ENCODE measurements at regions not wholly inside any gene's neighbourhood (a gene's known extent, or its start where the extent isn't known, plus 50 kb on each side); places are given as distances from the start of the nearest gene placed in this dataset.
"Not testable (repeated sequence)": the region's sequence is repeated elsewhere in the genome, so short reads cannot be mapped to it uniquely, and the experiment has no call there.

DNA sequence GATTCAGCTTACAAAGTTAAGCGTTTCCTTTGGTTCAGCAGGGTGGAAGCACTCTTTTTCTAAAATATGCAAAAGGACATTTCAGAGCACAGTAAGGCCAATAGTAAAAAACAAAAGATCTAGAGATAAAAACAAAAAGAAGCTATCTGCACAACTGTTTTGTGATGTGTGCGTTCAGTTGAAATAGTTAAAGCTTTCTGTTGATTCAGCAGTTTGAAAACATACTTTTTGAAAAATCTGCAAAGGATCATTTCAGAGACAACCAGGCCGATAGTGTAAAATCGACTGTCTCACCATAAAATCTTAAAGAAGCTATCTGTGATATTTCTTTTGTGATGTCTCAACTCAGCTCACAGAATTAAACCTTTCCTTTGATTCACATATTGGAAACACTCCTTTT is 300.0 kb upstream of the ALG10B start:
- ChIA-PET POLR2A (no interaction called here), CTCF (no interaction called here)

GRCh38 chr12:38025916-38026315 is 290.7 kb upstream of the ALG10B start:
- ChIA-PET CTCF (no interaction called here), POLR2A (no interaction called here)

- ChIA-PET CTCF (no interaction called here), POLR2A (no interaction called here)
Observed at GRCh38 chr12:38053113-38053512, 263.5 kb upstream of the ALG10B start.

GRCh38 chr12:38053655-38054464 is 262.7 kb upstream of the ALG10B start:
- CTCF ChIA-PET, result no interaction called here

DNA sequence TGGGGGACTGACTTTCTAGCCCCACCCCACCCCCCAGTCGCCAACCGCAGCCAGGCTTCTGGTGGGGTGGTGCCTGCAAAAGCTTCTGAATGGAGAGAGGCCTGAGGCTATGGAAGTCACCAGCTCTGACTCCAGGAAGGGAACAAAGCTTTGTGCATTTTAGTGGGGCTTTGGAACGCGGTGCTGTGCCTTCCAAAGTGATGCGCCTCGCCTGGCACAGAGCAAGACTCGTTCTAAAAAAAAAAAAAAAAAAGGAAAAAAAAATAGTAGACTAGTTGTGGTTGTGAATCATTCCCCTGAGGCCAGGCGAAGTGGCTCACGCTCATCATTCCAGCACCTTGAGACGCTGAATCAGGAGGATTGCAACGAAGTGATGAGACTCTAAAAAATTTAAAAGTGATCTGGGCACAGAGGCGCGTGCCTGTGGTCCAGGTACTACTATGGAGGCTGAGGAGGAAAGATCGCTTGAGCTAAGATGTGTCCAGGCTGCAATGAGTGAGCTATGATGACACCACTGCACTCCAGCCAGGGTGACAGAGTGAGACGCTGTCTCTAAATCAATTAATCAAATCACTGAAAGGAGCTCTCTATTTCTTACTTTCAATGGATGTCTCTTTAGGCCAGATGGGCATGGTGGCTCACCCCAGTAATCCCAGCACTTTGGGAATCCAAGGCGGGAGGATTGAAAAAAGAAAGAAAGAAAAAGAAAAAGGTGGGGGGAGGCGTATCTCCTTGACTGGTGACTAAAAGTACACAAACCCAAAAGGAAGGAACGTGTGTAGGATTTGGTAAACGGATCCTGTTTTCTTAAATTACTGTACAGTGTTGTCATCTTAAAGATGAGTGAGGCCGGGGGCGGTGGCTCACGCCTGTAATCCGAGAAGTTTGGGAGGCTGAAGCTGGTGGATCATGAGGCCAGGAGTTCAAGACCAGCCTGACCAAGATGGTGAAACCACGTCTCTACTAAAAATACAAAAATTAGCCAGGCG is 259.6 kb upstream of the ALG10B start:
- ChIA-PET POLR2A (no interaction called here), CTCF (no interaction called here)

More at GRCh38 chr12:38053655-38054464, 262.7 kb upstream of the ALG10B start:
- POLR2A ChIA-PET, result no interaction called here

GRCh38 chr12:38099686-38100085 is 216.9 kb upstream of the ALG10B start:
- CTCF ChIA-PET, result no interaction called here
- POLR2A ChIA-PET, result no interaction called here

DNA sequence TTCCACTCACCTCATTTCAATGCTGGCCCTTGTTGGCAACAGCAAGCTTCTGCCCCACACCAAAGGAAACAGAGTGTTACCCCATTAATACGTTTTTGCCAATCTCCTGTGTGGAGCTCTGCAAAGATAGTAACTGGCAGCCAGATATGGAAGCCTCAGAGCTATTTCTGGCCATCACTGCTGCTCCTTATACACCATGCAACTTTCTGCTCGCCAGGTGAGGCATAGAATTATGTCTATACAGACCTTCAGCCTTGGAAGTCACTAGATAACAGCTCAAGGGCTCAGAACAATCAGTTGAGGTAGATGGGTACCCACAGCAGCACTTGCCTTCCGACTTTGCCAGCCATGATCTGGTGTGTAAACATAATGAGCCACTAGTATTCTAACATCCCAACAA is 214.8 kb upstream of the ALG10B start:
- CTCF ChIA-PET, result no interaction called here
- POLR2A ChIA-PET, result no interaction called here

DNA sequence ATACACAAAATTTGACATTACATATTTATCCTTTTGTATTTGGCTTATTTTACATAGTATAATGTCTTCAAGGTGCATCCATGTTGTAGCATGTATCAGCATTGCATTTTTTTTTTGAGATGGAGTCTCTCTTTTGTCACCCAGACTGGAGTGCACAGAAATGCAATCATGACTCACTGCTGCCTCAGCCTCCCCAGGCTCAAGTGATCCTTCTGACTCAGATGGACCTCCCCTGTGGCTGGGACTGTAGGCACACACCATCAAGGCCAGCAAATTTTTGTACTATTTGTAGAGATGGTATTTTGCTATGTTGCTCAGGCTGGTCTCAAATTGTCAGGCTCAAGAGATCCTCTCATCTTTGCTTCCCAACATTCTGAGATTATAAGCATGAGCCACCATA is 214.4 kb upstream of the ALG10B start:
- POLR2A ChIA-PET, result no interaction called here
- CTCF ChIA-PET, result no interaction called here

GRCh38 chr12:38110026-38110699 is 206.4 kb upstream of the ALG10B start:
- POLR2A ChIA-PET, result no interaction called here
- CTCF ChIA-PET, result no interaction called here

DNA sequence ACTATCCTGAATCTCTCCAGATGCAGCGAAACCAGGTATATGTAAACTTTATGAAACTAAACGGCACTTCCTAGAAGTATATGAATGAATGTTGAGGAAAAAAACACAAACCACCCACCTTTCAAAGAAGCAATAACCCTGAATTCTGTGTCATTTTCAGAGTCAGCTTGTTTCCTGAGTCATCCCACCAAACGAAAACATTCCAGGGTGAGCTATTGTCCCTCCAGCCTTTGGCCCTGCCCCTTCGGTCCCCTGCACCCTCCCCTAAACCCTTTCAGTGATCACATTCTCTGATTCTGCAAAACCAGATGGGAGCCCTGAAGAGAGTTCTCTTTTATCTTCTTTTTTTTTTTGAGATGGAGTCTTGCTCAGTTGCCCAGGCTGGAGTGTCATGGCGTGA is 202.6 kb upstream of the ALG10B start:
- ChIA-PET POLR2A (no interaction called here), CTCF (no interaction called here)

DNA sequence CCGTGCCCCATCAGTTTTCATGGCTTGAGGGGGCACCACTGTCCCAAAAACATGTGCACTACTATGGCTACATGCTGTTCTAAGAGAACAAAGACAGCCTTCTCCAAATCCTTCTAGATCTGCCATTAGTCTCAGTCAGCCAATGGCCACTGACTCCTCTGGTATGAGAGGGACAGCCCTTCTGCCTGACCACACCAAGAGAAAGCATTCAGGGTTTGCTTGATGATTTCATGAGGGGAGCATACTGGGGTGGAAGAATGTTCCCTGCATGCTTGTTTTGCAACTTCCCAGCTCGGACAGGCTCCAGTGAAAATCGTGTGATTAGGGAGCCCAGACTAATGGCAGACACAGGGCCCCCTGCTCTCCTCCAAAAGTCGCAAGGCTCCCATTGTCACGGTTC is 199.6 kb upstream of the ALG10B start:
- POLR2A ChIA-PET, result no interaction called here

GRCh38 chr12:38118632-38119031 is 197.9 kb upstream of the ALG10B start:
- CTCF ChIA-PET, result no interaction called here
- POLR2A ChIA-PET, result no interaction called here

More for the DNA sequence above, 199.6 kb upstream of the ALG10B start:
- CTCF ChIA-PET, result no interaction called here

- ChIA-PET CTCF (no interaction called here), POLR2A (no interaction called here)
Observed at GRCh38 chr12:38120438-38120837, 196.1 kb upstream of the ALG10B start.

DNA sequence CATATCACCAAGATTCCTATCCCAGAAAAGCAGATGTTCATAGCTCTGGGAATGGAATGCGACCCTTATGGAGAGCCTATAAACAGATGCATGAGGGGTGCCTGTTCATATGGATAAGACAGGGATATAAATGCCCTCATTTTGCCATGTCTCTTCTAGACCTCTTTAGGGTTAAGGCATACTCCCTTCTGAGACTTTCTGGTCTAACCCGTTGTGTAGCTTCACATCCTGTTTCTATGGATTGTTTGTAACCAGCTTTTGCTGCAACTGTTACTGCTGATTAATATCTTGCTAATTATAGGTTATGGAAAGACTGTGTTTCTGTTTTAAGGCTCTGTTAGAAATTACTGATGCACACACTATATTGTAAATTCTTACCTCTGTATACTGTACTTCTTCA is 193.5 kb upstream of the ALG10B start:
- CTCF ChIA-PET, result not testable (repeated sequence)

GRCh38 chr12:38123566-38124246 is 192.9 kb upstream of the ALG10B start:
- ChIA-PET CTCF (no interaction called here), POLR2A (no interaction called here)

More for the DNA sequence above, 193.5 kb upstream of the ALG10B start:
- POLR2A ChIA-PET, result not testable (repeated sequence)

DNA sequence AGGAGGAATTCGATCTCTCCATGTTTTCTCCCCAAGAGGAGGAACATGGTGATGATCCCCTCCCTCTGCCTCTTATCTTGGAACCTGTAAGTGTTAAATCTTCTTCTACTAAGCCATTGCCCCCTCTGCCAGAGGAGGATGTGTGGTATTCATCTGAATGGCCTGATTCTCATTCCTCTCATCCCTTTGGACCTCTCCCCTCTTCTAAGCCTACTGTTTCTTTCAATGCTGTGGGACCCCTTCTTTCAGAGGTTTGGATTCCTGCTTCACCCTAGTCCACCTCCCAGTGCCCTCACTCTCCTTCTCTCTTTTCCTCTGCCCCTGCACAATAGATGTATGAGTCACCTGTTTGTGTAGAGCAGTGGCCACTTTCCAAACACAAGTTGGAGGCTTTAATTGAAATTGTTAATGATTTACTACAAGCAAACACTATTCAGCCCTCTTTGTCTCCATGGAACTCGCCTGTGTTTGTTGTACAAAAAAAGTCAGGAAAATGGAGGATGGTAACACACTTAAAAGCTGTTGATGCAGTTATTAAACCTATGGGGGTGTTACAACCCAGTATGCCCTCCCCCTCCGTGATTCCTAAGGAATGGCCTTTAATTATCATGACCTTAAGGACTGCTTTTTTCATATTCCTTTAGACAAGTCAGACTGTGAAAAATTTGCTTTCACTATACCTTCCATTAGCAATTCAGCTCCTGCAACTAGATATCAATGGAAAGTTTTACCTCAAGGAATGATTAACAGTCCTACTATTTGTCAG is 192.1 kb upstream of the ALG10B start:
- ChIA-PET CTCF (no interaction called here), POLR2A (no interaction called here)

DNA sequence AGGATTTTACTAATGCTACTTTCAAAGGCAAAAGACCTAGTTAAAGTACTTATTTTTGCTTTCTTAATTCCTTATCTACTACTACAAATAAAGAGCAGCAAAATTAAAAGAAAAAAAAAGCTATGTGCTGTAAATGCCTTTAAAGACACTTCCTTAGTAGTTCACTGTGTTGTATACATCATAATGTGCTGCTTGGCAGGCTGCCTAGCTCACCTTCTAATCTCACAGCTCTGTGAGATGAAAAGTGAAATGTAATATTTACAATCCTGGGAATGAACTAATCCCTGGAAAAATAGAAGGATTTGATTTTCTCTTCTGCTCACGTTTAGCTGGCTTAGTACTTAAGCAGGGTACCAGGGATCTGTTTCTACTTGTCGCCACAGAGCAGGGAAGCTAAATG is 184.4 kb upstream of the ALG10B start:
- ChIA-PET POLR2A (no interaction called here), CTCF (no interaction called here)

DNA sequence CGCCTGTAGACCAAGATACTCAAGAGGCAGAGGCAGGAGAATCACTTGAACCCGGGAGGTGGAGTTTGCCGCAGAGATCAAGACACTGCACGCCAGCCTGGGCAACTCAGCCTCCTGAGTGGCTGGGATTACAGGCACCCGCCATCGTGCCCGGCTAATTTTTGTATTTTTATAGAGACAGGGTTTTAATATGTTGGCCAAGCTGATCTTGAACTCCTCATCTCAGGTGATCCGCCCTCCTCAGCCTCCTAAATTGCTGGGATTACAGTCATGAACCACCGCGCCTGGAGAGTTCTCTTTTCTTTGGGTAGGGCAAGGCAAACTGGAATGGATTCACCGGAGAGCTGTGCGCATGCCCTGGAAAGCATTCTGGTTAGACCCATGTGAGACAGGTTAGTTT is 179.3 kb upstream of the ALG10B start:
- ChIA-PET CTCF (no interaction called here), POLR2A (interaction anchor here (0.5 kb wide), 1 partner anchor 169 kb away, joined by 3 read pairs; no protein-coding TSS in a partner anchor)

GRCh38 chr12:38137716-38138115 is 178.9 kb upstream of the ALG10B start:
- ChIA-PET POLR2A (interaction anchor here (0.5 kb wide), 1 partner anchor 169 kb away, joined by 3 read pairs; no protein-coding TSS in a partner anchor), CTCF (no interaction called here)
